HepG2 (cell line): ENCODE measurements at regions not wholly inside any gene's neighbourhood (a gene's known extent, or its start where the extent isn't known, plus 50 kb on each side); places are given as distances from the start of the nearest gene placed in this dataset.

ENCODE experiments used
- ATAC-seq: fragments of 200-7000 bp; cut with Tn5 transposase; 3 replicates; pipeline ENCODE4 v1.9.1; 2020; ENCODE audit warnings: mild to moderate bottlenecking, moderate library complexity
- BruUV-seq: library from RNA; stranded (reverse); fragments of 400-500 nt; replicated peaks from 2 replicates; lab custom pipeline; 2021; lab: Mats Ljungman, UMichigan
- CTCF ChIA-PET: fragments of 300-600 bp; formaldehyde crosslinking; extraction: SDS; loops from one replicate; lab custom pipeline; 2021; ENCODE audit warnings: low total read pairs, inconsistent platforms, low intra/inter-chr PET ratio; lab: Yijun Ruan, JAX
- POLR2A ChIA-PET: fragments of 350-600 bp; sonication (Branson Sonifier 250); formaldehyde crosslinking; loops from one replicate; lab custom pipeline; 2020; ENCODE audit warnings: antibody characterized with exemption, inconsistent platforms; lab: Yijun Ruan, JAX
- DNase-seq: peaks from one replicate; pipeline ENCODE4 v3.0.0-alpha.2; 2015; ENCODE audit warnings: low spot score
- FAIRE-seq: peaks from 3 replicates; lab custom pipeline; 2011; peaks lifted over from hg19 to GRCh38; lab: Jason Lieb, UNC
- H2AFZ ChIP-seq: one replicate; pipeline ENCODE4 v1.6.1; 2011; ENCODE audit warnings: low read length, inconsistent platforms
- H3K27ac ChIP-seq: fragments of 300-600 bp; 3 replicates; pipeline ENCODE4 v1.8.0; 2011; ENCODE audit warnings: mixed run types, mild to moderate bottlenecking, mixed read lengths, low read length, inconsistent platforms; ENCODE audit not compliant: insufficient read depth; ENCODE audit errors: extremely low read length
- H3K27me3 ChIP-seq, 2 experiments: fragments of 200-600 bp in 1 of 2; 2 replicates in 1 of 2; 3 replicates in 1 of 2; pipeline versions ENCODE4 v1.6.0 to v1.8.0; 2011; ENCODE audit warnings: low read length in 2 of 2, mild to moderate bottlenecking in 2 of 2, moderate library complexity in 2 of 2, inconsistent platforms in 1 of 2; ENCODE audit not compliant: insufficient read depth in 2 of 2, control insufficient read depth in 1 of 2
- H3K36me3 ChIP-seq, 2 experiments: fragments of 200-600 bp in 1 of 2; replicated peaks in 1 of 2; 2 replicates in 1 of 2; 3 replicates in 1 of 2; pipeline versions ENCODE4 v1.5.1 to v1.8.0; 2011; ENCODE audit warnings: low read length in 2 of 2, inconsistent platforms in 1 of 2; ENCODE audit not compliant: insufficient read depth in 2 of 2, control insufficient read depth in 1 of 2
- H3K4me1 ChIP-seq: 2 replicates; pipeline ENCODE4 v1.5.1; 2012; ENCODE audit warnings: low read length, inconsistent platforms; ENCODE audit not compliant: insufficient read depth
- H3K4me2 ChIP-seq: 2 replicates; pipeline ENCODE4 v1.6.0; 2011; ENCODE audit warnings: low read depth, low read length, inconsistent platforms
- H3K4me3 ChIP-seq, 3 experiments: fragments of 200-600 bp in 1 of 3; sonication (generic), shearing (Covaris generic) in 1 of 3; replicated peaks in 1 of 3; 2 replicates each; pipeline ENCODE4 v1.5.1; 2011 to 2016; ENCODE audit warnings: low read length in 3 of 3, inconsistent platforms in 2 of 3, low read depth in 2 of 3, mild to moderate bottlenecking in 2 of 3, control low read depth in 1 of 3, mixed read lengths in 1 of 3; ENCODE audit not compliant: insufficient read depth in 1 of 3
- H3K79me2 ChIP-seq: one replicate; pipeline ENCODE4 v1.6.1; 2011; ENCODE audit warnings: low read length, inconsistent platforms; ENCODE audit not compliant: insufficient read depth
- H3K9ac ChIP-seq: 2 replicates; pipeline ENCODE4 v1.6.0; 2011; ENCODE audit warnings: mild to moderate bottlenecking, low read depth, low read length, inconsistent platforms; ENCODE audit not compliant: insufficient read depth
- H3K9me3 ChIP-seq: 2 replicates; pipeline ENCODE4 v1.5.1; 2012; ENCODE audit warnings: mild to moderate bottlenecking, low read length
- H4K20me1 ChIP-seq: 2 replicates; pipeline ENCODE4 v1.6.0; 2011; ENCODE audit warnings: inconsistent platforms, mild to moderate bottlenecking, low read length, moderate library complexity; ENCODE audit not compliant: insufficient read depth
- CENPT ChIP-seq: sonication (generic); formaldehyde crosslinking; IDR thresholded peaks from 2 replicates; pipeline ENCODE4 v1.8.0; 2022; ENCODE audit warnings: low read depth, mild to moderate bottlenecking, moderate library complexity, missing genetic modification reagents
- GMEB2 ChIP-seq: IDR thresholded peaks from 2 replicates; pipeline ENCODE4 v1.6.1; 2016; ENCODE audit warnings: missing biosample characterization, missing genetic modification reagents, low read depth
- KLF11 ChIP-seq: IDR thresholded peaks from 2 replicates; pipeline ENCODE4 v1.6.1; 2016; ENCODE audit warnings: missing compliant biosample characterization
- SYNCRIP ChIP-seq: fragments of 200-400 bp; formaldehyde crosslinking; IDR thresholded peaks from 2 replicates; pipeline ENCODE4 v1.6.1; 2018; ENCODE audit warnings: mild to moderate bottlenecking, low read depth, low read length; ENCODE audit not compliant: insufficient read depth
- TERF1 ChIP-seq: sonication (generic); formaldehyde crosslinking; IDR thresholded peaks from 2 replicates; pipeline ENCODE4 v1.8.0; 2022; ENCODE audit warnings: mild to moderate bottlenecking, missing genetic modification reagents, moderate library complexity
- ZNF207 ChIP-seq: fragments of 450-650 bp; IDR thresholded peaks from 2 replicates; pipeline ENCODE4 v1.6.1; 2016; ENCODE audit warnings: antibody characterized with exemption, borderline replicate concordance
- ZNF749 ChIP-seq: sonication (generic); formaldehyde crosslinking; IDR thresholded peaks from 2 replicates; pipeline ENCODE4 v1.8.0; 2022; ENCODE audit warnings: mild to moderate bottlenecking, missing genetic modification reagents, moderate library complexity, borderline replicate concordance
- ZNF766 ChIP-seq: sonication (generic); formaldehyde crosslinking; IDR thresholded peaks from 2 replicates; pipeline ENCODE4 v1.5.0; 2020; ENCODE audit warnings: missing genetic modification reagents, borderline replicate concordance
- whole genome bisulfite sequencing: methylation state at CpG from one replicate; pipeline ENCODE4 v1.1.6; 2017; ENCODE audit warnings: low lambda C conversion rate; 5-methylcytosine and 5-hydroxymethylcytosine counted together
- in situ Hi-C: cut with HindIII; loops from 2 replicates; pipeline ENCODE4 v1.10.0; 2017; ENCODE audit warnings: low pct_unique_long_range_greater_than_20kb; ENCODE audit not compliant: extremely low pct_ligation_motif_present
- intact Hi-C: fragments of 100-400 bp; cut with micrococcal nuclease; formaldehyde crosslinking; loops from one replicate; pipeline ENCODE4 v1.10.0; 2022; ENCODE audit not compliant: unreplicated experiment

GRCh38 chr10:118873738-118874105, 119.0 kb upstream of the CACUL1 start:
- CTCF ChIA-PET = no interaction called here
- Histone ChIP-seq H3K9me3 (no peaks in the 10 kb centered on the region), H3K27ac (no peak overlapping the region)
- in situ Hi-C loops = no loop called here
- WGBS = 0% methylated on average over 1 of the region's 2 CpGs
- ATAC-seq = no peak
- TF ChIP-seq GMEB2 (CRISPR knock-in tag) (no peak), ZNF766 (CRISPR knock-in tag) (no peak), TERF1 (no peak), ZNF207 (no peak), ZNF749 (CRISPR knock-in tag) (no peak), CENPT (no peak), KLF11 (CRISPR knock-in tag) (no peak), SYNCRIP (no peak)
- TF ChIP-seq, all 625 proteins: peak for 0
- Histone ChIP-seq H3K4me1 (no peaks in the 10 kb centered on the region), H3K79me2 (no peaks in the 10 kb centered on the region), H3K4me3 (no peak overlapping the region), H3K36me3 (no peaks in the 10 kb centered on the region), H4K20me1 (no peaks in the 10 kb centered on the region), H3K4me2 (no peak overlapping the region), H3K9ac (no peak overlapping the region), H2AFZ (no peak overlapping the region), H3K27me3 (no peaks in the 10 kb centered on the region)
- intact Hi-C loops = no loop called here
- DNase-seq (no peak), FAIRE-seq (no peak)
- BruUV-seq = no TSS peak
- POLR2A ChIA-PET = no interaction called here
